NB4 (cell line): ENCODE measurements at regions not wholly inside any gene's neighbourhood (a gene's known extent, or its start where the extent isn't known, plus 50 kb on each side); places are given as distances from the start of the nearest gene placed in this dataset.

Experiments used
- MAX ChIP-seq: IDR thresholded peaks from 2 replicates; pipeline ENCODE4 v1.6.1; 2011; ENCODE audit warnings: low read depth, low read length
- POLR2A ChIP-seq: IDR thresholded peaks from 2 replicates; pipeline ENCODE4 v1.6.1; 2011; ENCODE audit warnings: mild to moderate bottlenecking; ENCODE audit not compliant: insufficient read length; ENCODE audit errors: extremely low read depth
- TF ChIP-seq, protein P1 (sequence below): IDR thresholded peaks from one replicate; pipeline ENCODE4 v1.5.1; 2012; ENCODE audit warnings: low read depth, low read length

DNA sequence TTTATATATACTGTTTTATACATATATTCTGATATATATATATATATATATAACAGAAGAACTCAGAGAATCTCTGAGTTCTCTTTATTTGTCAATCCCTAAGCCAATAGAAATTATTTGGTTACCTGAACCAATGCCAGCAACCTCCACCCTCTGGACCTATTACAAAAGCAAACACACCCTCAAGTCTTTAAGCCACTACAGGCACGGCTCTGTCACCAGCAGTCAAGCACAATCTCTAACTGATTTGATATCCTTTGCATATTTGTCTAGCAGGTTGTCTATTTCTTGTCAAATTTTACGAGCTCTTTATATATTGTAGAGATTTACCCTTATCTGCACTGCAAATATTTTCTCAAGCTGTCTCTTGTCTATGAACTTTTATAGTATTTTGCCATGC is 66.6 kb upstream of the TOPAZ1 start:
- no peak for TF ChIP-seq POLR2A
- TF ChIP-seq, protein P1, sequence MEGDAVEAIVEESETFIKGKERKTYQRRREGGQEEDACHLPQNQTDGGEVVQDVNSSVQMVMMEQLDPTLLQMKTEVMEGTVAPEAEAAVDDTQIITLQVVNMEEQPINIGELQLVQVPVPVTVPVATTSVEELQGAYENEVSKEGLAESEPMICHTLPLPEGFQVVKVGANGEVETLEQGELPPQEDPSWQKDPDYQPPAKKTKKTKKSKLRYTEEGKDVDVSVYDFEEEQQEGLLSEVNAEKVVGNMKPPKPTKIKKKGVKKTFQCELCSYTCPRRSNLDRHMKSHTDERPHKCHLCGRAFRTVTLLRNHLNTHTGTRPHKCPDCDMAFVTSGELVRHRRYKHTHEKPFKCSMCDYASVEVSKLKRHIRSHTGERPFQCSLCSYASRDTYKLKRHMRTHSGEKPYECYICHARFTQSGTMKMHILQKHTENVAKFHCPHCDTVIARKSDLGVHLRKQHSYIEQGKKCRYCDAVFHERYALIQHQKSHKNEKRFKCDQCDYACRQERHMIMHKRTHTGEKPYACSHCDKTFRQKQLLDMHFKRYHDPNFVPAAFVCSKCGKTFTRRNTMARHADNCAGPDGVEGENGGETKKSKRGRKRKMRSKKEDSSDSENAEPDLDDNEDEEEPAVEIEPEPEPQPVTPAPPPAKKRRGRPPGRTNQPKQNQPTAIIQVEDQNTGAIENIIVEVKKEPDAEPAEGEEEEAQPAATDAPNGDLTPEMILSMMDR, result no peak
- TF ChIP-seq MAX, result no peak
